HEK293 (cell line): ENCODE measurements at regions not wholly inside any gene's neighbourhood (a gene's known extent, or its start where the extent isn't known, plus 50 kb on each side); places are given as distances from the start of the nearest gene placed in this dataset.

ENCODE experiments used
- CTCF ChIA-PET: fragments of 350-600 bp; formaldehyde crosslinking; extraction: SDS; loops from one replicate; lab custom pipeline; 2021; ENCODE audit warnings: antibody characterized with exemption; lab: Yijun Ruan, JAX
- POLR2A ChIA-PET: fragments of 300-600 bp; formaldehyde crosslinking; extraction: SDS; loops from one replicate; lab custom pipeline; 2020; ENCODE audit warnings: antibody characterized with exemption, inconsistent platforms; lab: Yijun Ruan, JAX
- H3K27ac ChIP-seq: fragments of 200-500 bp; sonication (Bioruptor generic); 2 replicates; pipeline ENCODE4 v1.5.1; 2014; ENCODE audit warnings: low read depth, low read length, control low read depth, inconsistent platforms; ENCODE audit errors: extremely low read depth
- H3K36me3 ChIP-seq, 2 experiments: fragments of 200-500 bp in 1 of 2; sonication (Bioruptor generic) in 1 of 2; 1 replicate in 1 of 2; 2 replicates in 1 of 2; pipeline ENCODE4 v1.5.1; 2014 to 2017; ENCODE audit warnings: inconsistent platforms in 2 of 2, low read length in 2 of 2; ENCODE audit not compliant: control insufficient read depth in 2 of 2, insufficient read depth in 1 of 2
- H3K4me1 ChIP-seq: fragments of 200-500 bp; sonication (Bioruptor generic); 2 replicates; pipeline ENCODE4 v1.5.1; 2014; ENCODE audit warnings: mild to moderate bottlenecking, low read length, inconsistent platforms; ENCODE audit not compliant: control insufficient read depth, insufficient read depth
- H3K4me3 ChIP-seq: 2 replicates; pipeline ENCODE4 v1.5.1; 2011; ENCODE audit warnings: low read depth, mild to moderate bottlenecking, control low read depth, low read length, moderate library complexity
- H3K9me3 ChIP-seq: fragments of 200-500 bp; sonication (Bioruptor generic); 2 replicates; pipeline ENCODE4 v1.5.1; 2014; ENCODE audit warnings: low read depth, low read length, inconsistent platforms; ENCODE audit not compliant: control insufficient read depth, insufficient read depth
- EGR2 ChIP-seq: fragments of 450-650 bp; formaldehyde crosslinking; IDR thresholded peaks from 2 replicates; pipeline ENCODE4 v1.5.1; 2016; ENCODE audit warnings: low read depth, missing biosample characterization, missing genetic modification characterization
- KLF8 ChIP-seq: fragments of 450-650 bp; formaldehyde crosslinking; IDR thresholded peaks from 2 replicates; pipeline ENCODE4 v1.5.1; 2016; ENCODE audit warnings: missing biosample characterization, missing genetic modification characterization
- ZFHX2 ChIP-seq: fragments of 450-650 bp; formaldehyde crosslinking; conservative IDR thresholded peaks from 2 replicates; pipeline ENCODE4 v1.5.1; 2016; ENCODE audit warnings: missing biosample characterization, missing genetic modification characterization
- ZNF175 ChIP-seq: fragments of 450-650 bp; formaldehyde crosslinking; IDR thresholded peaks from 2 replicates; pipeline ENCODE4 v1.5.1; 2016; ENCODE audit warnings: missing biosample characterization, missing genetic modification characterization
- ZNF19 ChIP-seq: fragments of 450-650 bp; formaldehyde crosslinking; IDR thresholded peaks from 2 replicates; pipeline ENCODE4; 2016; ENCODE audit warnings: missing biosample characterization, missing genetic modification characterization, low read depth
- ZNF223 ChIP-seq: fragments of 450-650 bp; formaldehyde crosslinking; IDR thresholded peaks from 2 replicates; pipeline ENCODE4 v1.5.1; 2016; ENCODE audit warnings: missing biosample characterization, missing genetic modification characterization
- ZNF239 ChIP-seq: fragments of 450-650 bp; formaldehyde crosslinking; IDR thresholded peaks from 2 replicates; pipeline ENCODE4 v1.5.1; 2016; ENCODE audit warnings: missing biosample characterization, missing genetic modification characterization
- ZNF266 ChIP-seq: fragments of 450-650 bp; formaldehyde crosslinking; IDR thresholded peaks from 2 replicates; pipeline ENCODE4 v1.5.1; 2016; ENCODE audit warnings: missing biosample characterization, missing genetic modification characterization, low read depth
- ZNF48 ChIP-seq: fragments of 450-650 bp; formaldehyde crosslinking; IDR thresholded peaks from 2 replicates; pipeline ENCODE4 v1.5.1; 2016; ENCODE audit warnings: missing biosample characterization, missing genetic modification characterization
- ZNF544 ChIP-seq: fragments of 450-650 bp; formaldehyde crosslinking; IDR thresholded peaks from 2 replicates; pipeline ENCODE4 v1.5.0; 2017; ENCODE audit warnings: missing biosample characterization, missing genetic modification characterization
- ZNF600 ChIP-seq: fragments of 450-650 bp; formaldehyde crosslinking; IDR thresholded peaks from 2 replicates; pipeline ENCODE4 v1.5.1; 2016; ENCODE audit warnings: missing biosample characterization, missing genetic modification characterization
- ZNF654 ChIP-seq: fragments of 450-650 bp; formaldehyde crosslinking; IDR thresholded peaks from 2 replicates; pipeline ENCODE4 v1.5.1; 2016; ENCODE audit warnings: low read depth, missing biosample characterization, missing genetic modification characterization
- ZNF670 ChIP-seq: fragments of 450-650 bp; formaldehyde crosslinking; IDR thresholded peaks from 2 replicates; pipeline ENCODE4 v1.5.1; 2016; ENCODE audit warnings: missing biosample characterization, missing genetic modification characterization, low read depth
- ZNF677 ChIP-seq: fragments of 450-650 bp; IDR thresholded peaks from 2 replicates; pipeline ENCODE4 v1.5.0; 2018; ENCODE audit warnings: missing biosample characterization, mild to moderate bottlenecking, missing genetic modification characterization, moderate library complexity
- ZNF707 ChIP-seq: fragments of 450-650 bp; formaldehyde crosslinking; IDR thresholded peaks from 2 replicates; pipeline ENCODE4 v1.5.1; 2016; ENCODE audit warnings: missing biosample characterization, missing genetic modification characterization
- ZNF747 ChIP-seq: fragments of 450-650 bp; formaldehyde crosslinking; IDR thresholded peaks from 2 replicates; pipeline ENCODE4 v1.5.1; 2016; ENCODE audit warnings: missing biosample characterization, missing genetic modification characterization
- ZXDB ChIP-seq: fragments of 450-650 bp; formaldehyde crosslinking; IDR thresholded peaks from 2 replicates; pipeline ENCODE4 v1.5.1; 2016; ENCODE audit warnings: missing biosample characterization, missing genetic modification characterization
- TF ChIP-seq, protein P1 (sequence below): fragments of 450-650 bp; IDR thresholded peaks from 2 replicates; pipeline ENCODE4 v1.5.1; 2018; ENCODE audit warnings: missing biosample characterization, missing genetic modification characterization
- TF ChIP-seq, protein P2 (sequence below): fragments of 450-650 bp; formaldehyde crosslinking; IDR thresholded peaks from 2 replicates; pipeline ENCODE4 v1.5.1; 2016; ENCODE audit warnings: missing biosample characterization, missing genetic modification characterization
- TF ChIP-seq, protein P3 (sequence below): fragments of 450-650 bp; formaldehyde crosslinking; IDR thresholded peaks from 2 replicates; pipeline ENCODE4 v1.5.1; 2016; ENCODE audit warnings: missing biosample characterization, missing genetic modification characterization, borderline replicate concordance

DNA sequence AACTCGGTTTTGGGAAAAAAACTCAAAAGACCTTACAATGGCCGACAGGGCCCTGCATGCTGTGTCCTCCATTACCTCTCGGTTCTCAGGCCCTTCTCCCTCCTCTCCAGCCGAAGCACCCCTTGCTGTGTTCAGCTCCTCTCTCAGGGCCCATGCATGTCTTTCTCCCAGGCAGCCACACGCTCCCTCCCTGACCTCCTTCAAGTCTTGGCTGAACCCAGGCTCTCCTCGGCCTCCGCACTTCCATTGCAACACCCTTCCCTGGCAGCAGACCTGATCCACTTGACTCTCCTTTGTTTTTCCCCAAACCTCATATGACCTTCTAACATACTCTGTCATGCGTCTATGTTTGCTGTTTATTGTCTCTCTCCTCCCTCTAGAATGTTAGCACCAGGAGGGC, 114.0 kb downstream of the CYP26B1 start (continued):
- TF ChIP-seq, protein P1, sequence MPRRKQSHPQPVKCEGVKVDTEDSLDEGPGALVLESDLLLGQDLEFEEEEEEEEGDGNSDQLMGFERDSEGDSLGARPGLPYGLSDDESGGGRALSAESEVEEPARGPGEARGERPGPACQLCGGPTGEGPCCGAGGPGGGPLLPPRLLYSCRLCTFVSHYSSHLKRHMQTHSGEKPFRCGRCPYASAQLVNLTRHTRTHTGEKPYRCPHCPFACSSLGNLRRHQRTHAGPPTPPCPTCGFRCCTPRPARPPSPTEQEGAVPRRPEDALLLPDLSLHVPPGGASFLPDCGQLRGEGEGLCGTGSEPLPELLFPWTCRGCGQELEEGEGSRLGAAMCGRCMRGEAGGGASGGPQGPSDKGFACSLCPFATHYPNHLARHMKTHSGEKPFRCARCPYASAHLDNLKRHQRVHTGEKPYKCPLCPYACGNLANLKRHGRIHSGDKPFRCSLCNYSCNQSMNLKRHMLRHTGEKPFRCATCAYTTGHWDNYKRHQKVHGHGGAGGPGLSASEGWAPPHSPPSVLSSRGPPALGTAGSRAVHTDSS (tag by site-specific recombination): no peak
- TF ChIP-seq KLF8 (tag by site-specific recombination) (no peak), ZFHX2 (tag by site-specific recombination) (no peak)

DNA sequence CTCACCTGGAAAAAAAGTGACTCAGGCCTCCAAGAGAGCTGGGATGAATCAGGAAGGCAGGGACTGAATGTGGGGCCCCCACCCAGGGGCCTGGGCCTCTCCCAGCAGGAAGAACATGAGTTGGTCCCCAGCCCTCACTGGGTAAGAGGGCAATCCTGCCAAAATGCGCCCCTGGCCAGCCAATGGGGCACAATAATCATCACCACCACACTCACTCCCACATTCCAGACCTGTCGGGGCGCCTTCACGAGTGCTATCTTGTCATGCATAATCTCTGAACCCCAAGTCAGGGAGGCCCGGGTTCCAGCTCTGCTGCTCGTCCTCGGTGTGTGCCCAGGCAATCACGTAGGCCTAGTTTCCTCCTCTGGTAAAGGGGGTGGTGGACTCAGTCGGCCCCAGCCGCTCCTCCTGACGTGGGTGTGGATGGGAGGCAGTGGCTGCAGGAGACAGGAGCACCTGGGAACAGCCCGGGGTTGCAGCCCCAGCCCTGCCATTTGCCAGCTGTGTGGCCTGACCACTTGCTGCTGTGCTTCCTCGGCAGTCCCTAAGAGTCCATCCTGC, 115.1 kb downstream of the CYP26B1 start:
- no peaks in the 10 kb centered on the region for H3K36me3 ChIP-seq
- POLR2A ChIA-PET: no interaction called here
- H3K27ac ChIP-seq: no peak overlapping the region
- H3K4me3 ChIP-seq: no peak overlapping the region
- H3K4me1 ChIP-seq: no peaks in the 10 kb centered on the region
- H3K9me3 ChIP-seq: no peaks in the 10 kb centered on the region
- TF ChIP-seq ZNF239 (no peak), ZNF600 (tag by site-specific recombination) (no peak), ZNF175 (no peak), ZNF677 (no peak), ZNF670 (tag by site-specific recombination) (no peak), ZNF223 (tag by site-specific recombination) (no peak), ZNF19 (tag by site-specific recombination) (no peak), ZNF747 (no peak), ZXDB (no peak)
- TF ChIP-seq, protein P2, sequence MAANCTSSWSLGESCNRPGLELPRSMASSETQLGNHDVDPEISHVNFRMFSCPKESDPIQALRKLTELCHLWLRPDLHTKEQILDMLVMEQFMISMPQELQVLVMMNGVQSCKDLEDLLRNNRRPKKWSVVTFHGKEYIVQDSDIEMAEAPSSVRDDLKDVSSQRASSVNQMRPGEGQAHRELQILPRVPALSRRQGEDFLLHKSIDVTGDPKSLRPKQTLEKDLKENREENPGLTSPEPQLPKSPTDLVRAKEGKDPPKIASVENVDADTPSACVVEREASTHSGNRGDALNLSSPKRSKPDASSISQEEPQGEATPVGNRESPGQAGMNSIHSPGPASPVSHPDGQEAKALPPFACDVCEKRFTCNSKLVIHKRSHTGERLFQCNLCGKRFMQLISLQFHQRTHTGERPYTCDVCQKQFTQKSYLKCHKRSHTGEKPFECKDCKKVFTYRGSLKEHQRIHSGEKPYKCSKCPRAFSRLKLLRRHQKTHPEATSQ: no peak
- TF ChIP-seq, protein P3, sequence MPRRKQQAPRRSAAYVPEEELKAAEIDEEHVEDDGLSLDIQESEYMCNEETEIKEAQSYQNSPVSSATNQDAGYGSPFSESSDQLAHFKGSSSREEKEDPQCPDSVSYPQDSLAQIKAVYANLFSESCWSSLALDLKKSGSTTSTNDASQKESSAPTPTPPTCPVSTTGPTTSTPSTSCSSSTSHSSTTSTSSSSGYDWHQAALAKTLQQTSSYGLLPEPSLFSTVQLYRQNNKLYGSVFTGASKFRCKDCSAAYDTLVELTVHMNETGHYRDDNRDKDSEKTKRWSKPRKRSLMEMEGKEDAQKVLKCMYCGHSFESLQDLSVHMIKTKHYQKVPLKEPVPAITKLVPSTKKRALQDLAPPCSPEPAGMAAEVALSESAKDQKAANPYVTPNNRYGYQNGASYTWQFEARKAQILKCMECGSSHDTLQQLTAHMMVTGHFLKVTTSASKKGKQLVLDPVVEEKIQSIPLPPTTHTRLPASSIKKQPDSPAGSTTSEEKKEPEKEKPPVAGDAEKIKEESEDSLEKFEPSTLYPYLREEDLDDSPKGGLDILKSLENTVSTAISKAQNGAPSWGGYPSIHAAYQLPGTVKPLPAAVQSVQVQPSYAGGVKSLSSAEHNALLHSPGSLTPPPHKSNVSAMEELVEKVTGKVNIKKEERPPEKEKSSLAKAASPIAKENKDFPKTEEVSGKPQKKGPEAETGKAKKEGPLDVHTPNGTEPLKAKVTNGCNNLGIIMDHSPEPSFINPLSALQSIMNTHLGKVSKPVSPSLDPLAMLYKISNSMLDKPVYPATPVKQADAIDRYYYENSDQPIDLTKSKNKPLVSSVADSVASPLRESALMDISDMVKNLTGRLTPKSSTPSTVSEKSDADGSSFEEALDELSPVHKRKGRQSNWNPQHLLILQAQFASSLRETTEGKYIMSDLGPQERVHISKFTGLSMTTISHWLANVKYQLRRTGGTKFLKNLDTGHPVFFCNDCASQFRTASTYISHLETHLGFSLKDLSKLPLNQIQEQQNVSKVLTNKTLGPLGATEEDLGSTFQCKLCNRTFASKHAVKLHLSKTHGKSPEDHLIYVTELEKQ (tag by site-specific recombination): no peak
- CTCF ChIA-PET: no interaction called here

DNA sequence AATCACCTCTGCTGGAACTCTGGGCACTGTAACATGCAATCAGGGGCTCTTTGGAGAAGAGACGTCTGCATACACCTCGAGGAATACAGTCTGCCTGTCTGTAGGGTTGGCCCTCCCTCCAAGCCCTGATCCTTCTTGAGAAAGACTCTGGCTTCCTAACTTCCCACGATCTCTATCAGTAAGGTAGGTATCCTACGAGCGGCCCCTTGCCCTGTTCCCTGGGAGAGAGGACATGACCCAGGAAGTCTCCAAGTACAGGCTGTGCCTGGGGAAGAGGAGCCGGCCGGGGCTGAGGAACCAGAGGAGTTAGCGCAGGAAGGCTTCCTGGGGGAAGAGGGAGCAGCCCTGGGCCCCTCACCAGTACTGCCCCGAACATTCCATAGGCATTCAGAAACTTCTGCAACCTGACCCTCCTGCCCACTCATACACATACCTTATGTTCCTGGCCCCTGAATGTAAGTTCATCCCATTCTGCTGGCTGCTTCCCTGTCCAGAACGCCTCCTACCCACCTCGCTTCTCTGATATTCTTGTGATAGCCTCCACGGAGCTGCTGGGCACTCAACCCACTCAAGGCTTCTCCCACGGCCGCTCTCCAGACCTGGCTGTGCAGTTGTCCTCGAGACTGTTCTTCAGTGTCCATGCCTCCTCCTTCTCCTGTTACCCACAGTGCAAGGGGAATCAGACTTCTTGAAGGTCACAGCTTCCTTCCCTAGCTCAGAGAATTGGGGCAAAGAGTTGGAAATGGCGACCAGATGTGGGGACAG, 116.1 kb downstream of the CYP26B1 start:
- Histone ChIP-seq H3K9me3 (no peaks in the 10 kb centered on the region), H3K4me3 (no peak overlapping the region), H3K27ac (no peak overlapping the region), H3K4me1 (no peaks in the 10 kb centered on the region), H3K36me3 (no peaks in the 10 kb centered on the region)
- ChIA-PET CTCF (no interaction called here), POLR2A (no interaction called here)
- TF ChIP-seq ZNF707 (no peak), ZFHX2 (tag by site-specific recombination) (0 out of 2 replicates have a peak, but pooled peaks have one; percentile 12), ZNF544 (tag by site-specific recombination) (no peak), EGR2 (tag by site-specific recombination) (peak; percentile 76), ZNF48 (tag by site-specific recombination) (no peak), ZNF654 (tag by site-specific recombination) (no peak), ZNF266 (tag by site-specific recombination) (no peak)
